ENCODE measurements at regions not wholly inside any gene's neighbourhood (a gene's known extent, or its start where the extent isn't known, plus 50 kb on each side); places are given as distances from the start of the nearest gene placed in this dataset.

GRCh38 chr12:14264778-14265177 is 100.7 kb upstream of the ATF7IP start:
- no peak overlapping the region for H3K4me3 ChIP-seq (ENCODE audit: control insufficient read depth, low read depth, low read length)
- TF ChIP-seq CTCF (conservative IDR thresholded peaks at IDR 0.05; ENCODE audit: control insufficient read depth, insufficient read depth, low read depth, low read length): no peak
- no peak for DNase-seq (ENCODE audit: low read depth)

- no peak for DNase-seq (ENCODE audit: low read depth)
- H3K4me3 ChIP-seq (ENCODE audit: control insufficient read depth, low read depth, low read length): no peak overlapping the region
- no peak for TF ChIP-seq CTCF (conservative IDR thresholded peaks at IDR 0.05; ENCODE audit: control insufficient read depth, insufficient read depth, low read depth, low read length)
These were observed 97.4 kb upstream of the ATF7IP start for GRCh38 chr12:14268120-14268515.

GRCh38 chr12:14270392-14270791 is 95.1 kb upstream of the ATF7IP start:
- no peak overlapping the region for H3K4me3 ChIP-seq (ENCODE audit: control insufficient read depth, low read depth, low read length)
- no peak for DNase-seq (ENCODE audit: low read depth)
- no peak for TF ChIP-seq CTCF (conservative IDR thresholded peaks at IDR 0.05; ENCODE audit: control insufficient read depth, insufficient read depth, low read depth, low read length)

GRCh38 chr12:14272956-14273912 is 92.2 kb upstream of the ATF7IP start:
- DNase-seq (ENCODE audit: low read depth): no peak
- H3K4me3 ChIP-seq (ENCODE audit: control insufficient read depth, low read depth, low read length): no peak overlapping the region

GRCh38 chr12:14273913-14274311 is 91.6 kb upstream of the ATF7IP start:
- no peak for DNase-seq (ENCODE audit: low read depth)
- no peak for TF ChIP-seq CTCF (conservative IDR thresholded peaks at IDR 0.05; ENCODE audit: control insufficient read depth, insufficient read depth, low read depth, low read length)
- H3K4me3 ChIP-seq (ENCODE audit: control insufficient read depth, low read depth, low read length): no peak overlapping the region

More at GRCh38 chr12:14272956-14273912, 92.2 kb upstream of the ATF7IP start:
- no peak for TF ChIP-seq CTCF (conservative IDR thresholded peaks at IDR 0.05; ENCODE audit: control insufficient read depth, insufficient read depth, low read depth, low read length)

- DNase-seq (ENCODE audit: low read depth): no peak
- no peak for TF ChIP-seq CTCF (conservative IDR thresholded peaks at IDR 0.05; ENCODE audit: control insufficient read depth, insufficient read depth, low read depth, low read length)
- no peak overlapping the region for H3K4me3 ChIP-seq (ENCODE audit: control insufficient read depth, low read depth, low read length)
These were observed 90.4 kb upstream of the ATF7IP start for GRCh38 chr12:14275111-14275510.

Measured in fibroblast of mammary gland (primary cell).